GM18499 (cell line): ENCODE measurements at regions not wholly inside any gene's neighbourhood (a gene's known extent, or its start where the extent isn't known, plus 50 kb on each side); places are given as distances from the start of the nearest gene placed in this dataset.
"Not testable (repeated sequence)": the region's sequence is repeated elsewhere in the genome, so short reads cannot be mapped to it uniquely, and the experiment has no call there.

Experiments used
- ATAC-seq: cut with Tn5 transposase; IDR thresholded peaks from one replicate; pipeline ENCODE4 v1.9.1; 2021; ENCODE audit warnings: moderate number of reproducible peaks; ENCODE audit not compliant: insufficient read depth, unreplicated experiment

DNA sequence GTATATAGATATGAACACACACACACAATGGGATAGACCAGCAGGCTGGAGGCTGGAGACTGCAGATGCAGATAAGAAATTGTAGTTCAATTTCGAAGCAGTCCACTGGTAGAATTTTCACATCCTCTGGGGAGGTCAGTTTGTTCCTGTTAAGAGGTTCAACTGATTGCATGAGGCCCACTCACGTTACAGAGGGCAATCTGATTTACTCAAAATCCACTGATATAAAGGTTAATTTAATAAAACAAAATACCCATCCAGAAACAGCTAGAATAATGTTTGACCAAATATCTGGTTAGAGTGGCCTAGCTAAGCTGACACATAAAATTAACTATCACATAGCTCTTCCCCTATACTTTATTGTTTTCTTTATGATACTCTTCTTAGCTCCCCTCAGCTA lies 162.9 kb upstream of the SMIM30 start:
- ATAC-seq, result no peak

- ATAC-seq, result no peak
Measured at GRCh38 chr7:113279256-113279655, 160.9 kb upstream of the SMIM30 start.

- no peak for ATAC-seq
Measured at GRCh38 chr7:113270790-113271189, 152.4 kb upstream of the SMIM30 start.

DNA sequence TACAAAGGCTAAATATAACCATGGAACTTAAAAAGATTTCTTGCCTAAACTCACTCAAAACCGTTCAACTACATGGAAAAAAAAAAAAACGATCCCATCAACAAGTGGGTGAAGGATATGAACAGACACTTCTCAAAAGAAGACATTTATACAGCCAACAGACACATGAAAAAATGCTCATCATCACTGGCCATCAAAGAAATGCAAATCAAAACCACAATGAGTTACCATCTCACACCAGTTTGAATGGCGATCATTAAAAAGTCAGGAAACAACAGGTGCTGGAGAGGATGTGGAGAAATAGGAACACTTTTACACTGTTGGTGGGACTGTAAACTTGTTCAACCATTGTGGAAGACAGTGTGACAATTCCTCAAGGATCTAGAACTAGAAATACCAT lies 151.2 kb upstream of the SMIM30 start:
- ATAC-seq, result not testable (repeated sequence)

DNA sequence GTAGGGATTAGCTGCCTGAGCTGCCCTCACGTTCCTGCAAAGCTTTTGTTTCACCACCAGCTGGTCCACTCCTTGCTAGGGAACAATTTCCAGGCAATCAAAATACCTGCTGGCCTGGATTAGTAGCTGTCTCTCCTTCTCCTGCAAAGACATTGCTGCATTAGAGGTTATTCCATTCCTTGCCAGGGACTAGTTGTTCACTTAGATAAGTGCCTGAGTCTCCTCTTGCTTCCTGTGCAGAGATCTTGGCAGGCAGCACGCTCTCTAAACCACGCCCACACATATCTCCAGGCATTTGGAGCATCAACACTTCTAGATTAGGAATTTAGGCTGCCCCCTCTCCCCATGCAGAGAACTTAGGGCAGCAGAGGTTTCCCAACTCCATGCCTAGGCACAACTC lies 150.4 kb upstream of the SMIM30 start:
- ATAC-seq, result no peak

- ATAC-seq, result no peak
Measured at GRCh38 chr7:113267885-113268284, 149.5 kb upstream of the SMIM30 start.

DNA sequence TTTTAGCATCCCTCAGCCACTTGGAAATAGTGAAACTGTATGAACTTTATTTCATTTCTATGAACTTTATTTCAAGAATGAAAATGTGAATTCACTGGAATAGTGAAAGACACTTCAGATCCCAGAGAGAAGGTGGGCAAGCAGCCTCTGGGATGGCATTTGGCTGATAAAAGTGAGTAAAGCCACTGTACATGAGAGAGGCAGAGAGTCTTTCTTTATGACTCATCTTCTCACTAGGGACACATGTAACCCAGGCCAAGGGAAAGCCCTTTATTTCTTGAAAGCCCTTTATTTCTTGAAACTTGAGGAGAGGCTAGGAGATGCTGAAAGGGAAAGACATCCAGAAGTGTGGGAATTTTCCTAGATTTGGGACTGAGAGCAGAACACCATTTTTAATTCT lies 148.9 kb upstream of the SMIM30 start:
- peak; percentile 72 for ATAC-seq

DNA sequence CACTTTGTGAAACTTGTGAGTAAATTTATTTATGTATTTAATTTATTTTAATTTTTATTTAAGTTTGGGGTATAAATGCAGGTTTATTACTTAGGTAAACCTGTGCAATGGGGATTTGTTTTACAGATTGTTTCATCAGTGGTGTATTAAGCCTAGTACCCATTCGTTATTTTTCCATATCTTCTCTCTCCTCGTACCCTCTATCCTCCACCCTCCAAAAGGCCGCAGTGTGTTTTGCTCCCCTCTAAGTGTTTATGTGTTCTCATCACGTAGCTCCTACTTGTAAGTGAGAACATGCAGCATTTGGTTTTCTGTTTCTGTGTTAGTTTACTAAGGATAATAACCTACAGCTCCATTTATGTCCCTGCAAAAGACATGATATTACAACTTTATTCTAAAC lies 145.4 kb upstream of the SMIM30 start:
- ATAC-seq, result no peak

DNA sequence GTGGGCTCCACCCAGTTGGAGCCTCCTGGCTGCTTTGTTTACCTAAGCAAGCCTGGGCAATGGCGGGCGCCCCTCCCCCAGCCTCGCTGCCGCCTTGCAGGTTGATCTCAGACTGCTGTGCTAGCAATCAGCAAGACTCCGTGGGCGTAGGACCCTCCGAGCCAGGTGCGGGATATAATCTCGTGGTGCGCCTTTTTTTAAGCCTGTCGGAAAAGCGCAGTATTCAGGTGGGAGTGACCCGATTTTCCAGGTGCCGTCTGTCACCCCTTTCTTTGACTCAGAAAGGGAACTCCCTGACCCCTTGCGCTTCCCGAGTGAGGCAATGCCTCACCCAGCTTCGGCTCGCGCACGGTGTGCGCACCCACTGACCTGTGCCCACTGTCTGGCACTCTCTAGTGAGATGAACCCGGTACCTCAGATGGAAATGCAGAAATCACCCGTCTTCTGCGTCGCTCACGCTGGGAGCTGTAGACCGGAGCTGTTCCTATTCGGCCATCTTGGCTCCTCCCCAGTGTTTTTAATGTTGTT lies 144.9 kb upstream of the SMIM30 start:
- not testable (repeated sequence) for ATAC-seq

- ATAC-seq, result no peak
Measured at GRCh38 chr7:113256883-113257531, 138.7 kb upstream of the SMIM30 start.

DNA sequence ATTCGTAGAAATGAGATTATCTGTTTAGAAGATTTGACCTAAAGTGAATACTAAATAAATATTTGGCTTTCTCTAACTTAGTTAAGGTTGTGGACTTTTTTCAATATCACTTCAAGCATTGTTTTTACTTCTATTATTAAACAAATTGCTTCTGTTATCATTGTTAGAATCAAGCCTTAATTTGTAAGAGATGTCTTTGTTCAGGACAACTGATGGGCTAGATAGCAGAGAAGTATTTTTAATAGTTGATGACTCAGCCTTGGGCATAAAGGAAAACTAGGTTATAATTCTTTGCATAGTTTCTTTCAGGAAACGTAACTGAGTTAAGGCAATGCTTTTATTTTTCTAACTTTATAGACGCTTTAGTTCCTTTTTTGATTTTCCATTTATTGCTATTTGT lies 128.8 kb upstream of the SMIM30 start:
- no peak for ATAC-seq

- ATAC-seq, result no peak
Measured at GRCh38 chr7:113246738-113247137, 128.4 kb upstream of the SMIM30 start.

GRCh38 chr7:113232885-113233284 lies 114.5 kb upstream of the SMIM30 start:
- ATAC-seq, result no peak

GRCh38 chr7:113230691-113231090 lies 112.3 kb upstream of the SMIM30 start:
- no peak for ATAC-seq

DNA sequence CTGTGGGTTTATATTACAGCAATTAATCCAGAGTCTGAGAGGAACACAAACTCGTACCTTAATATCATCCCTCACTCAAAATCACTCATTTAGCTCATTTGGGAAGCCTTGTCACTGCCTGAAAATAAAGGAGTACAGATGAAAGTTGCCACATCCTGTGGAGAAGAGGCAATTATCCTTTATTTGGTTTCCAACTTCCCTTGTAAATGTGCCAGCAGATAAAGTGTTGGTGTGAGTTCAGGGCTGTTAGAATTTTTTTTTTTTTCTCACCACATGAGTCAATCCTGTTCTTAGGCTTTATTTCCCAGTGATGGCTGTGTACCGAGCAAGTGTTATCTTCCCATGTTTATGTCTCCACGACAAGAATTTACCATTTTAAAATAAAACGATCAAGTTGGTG lies 99.0 kb upstream of the SMIM30 start:
- no peak for ATAC-seq

- ATAC-seq, result no peak
Measured at GRCh38 chr7:113216038-113216437, 97.7 kb upstream of the SMIM30 start.

DNA sequence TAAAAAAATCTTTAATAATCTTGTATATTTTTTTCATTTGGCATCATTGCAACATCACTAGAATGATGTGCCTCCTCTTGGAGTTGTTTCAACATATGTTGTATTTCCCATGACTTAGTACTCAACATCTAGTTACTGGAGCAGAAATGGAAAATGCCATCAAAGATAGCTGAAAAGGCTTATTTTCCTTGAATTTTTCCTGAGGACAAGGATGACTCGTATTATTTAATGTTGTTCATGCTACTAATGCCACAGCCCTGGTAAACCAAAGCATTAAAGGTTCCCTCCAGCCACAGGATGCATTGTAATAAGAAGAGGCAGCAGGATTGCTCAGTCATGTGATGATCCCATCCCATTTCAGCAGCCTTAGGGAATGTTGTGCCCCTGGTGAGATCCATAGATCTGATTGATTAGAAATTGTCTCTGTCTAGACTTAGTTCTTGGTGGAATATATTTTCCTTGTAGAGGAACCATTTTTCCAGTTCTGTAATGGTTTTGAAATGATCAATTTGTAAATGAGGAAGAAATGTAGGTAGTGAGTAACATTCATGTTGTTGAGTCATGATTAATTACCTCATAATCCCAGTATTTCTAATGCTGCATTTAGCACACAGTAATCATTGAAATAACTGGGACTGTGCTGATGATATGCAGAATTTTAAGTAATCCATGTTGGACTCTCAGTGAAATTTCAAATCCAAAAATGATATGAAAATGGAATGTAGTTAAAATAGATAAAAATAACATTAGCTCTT lies 91.3 kb upstream of the SMIM30 start:
- no peak for ATAC-seq

GRCh38 chr7:113207931-113208330 lies 89.6 kb upstream of the SMIM30 start:
- ATAC-seq, result no peak

DNA sequence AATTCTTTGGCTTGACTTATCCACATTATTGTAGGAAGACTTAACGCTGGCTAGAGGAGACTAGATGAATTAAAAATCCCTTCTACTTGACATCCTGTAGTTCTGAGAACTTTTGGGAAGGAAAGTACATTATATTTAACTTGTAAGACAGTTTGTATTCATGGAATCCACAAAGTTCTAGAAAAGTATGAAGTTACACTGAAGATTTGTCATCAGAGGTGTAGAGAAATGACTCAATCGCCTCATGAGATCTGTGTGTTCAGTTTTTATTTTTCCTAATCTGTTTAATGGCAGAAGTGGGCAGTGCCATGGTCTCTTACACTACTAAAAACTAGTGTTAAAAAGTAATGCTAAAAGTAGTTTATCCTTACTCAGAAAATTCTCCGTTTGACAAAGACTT lies 89.1 kb upstream of the SMIM30 start:
- ATAC-seq, result no peak

DNA sequence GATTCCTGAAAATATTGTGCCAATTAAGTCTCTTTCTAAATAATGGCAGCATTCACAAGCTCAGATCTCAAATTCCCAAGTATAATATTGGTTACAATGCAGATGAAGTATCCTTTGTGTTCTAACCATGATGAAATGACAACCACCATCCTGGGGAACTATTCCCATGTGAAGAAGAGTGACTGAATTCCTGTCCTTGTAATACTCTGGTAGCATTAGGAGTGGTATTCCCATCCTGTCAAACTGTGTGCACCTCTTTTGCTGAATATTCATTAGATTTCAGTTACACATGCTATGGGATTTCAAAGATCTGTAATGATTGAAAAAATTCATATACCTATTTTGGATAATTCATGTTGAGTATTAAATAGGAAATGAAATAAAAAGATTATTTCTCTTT lies 86.1 kb upstream of the SMIM30 start:
- no peak for ATAC-seq

GRCh38 chr7:113202284-113202683 lies 83.9 kb upstream of the SMIM30 start:
- no peak for ATAC-seq

DNA sequence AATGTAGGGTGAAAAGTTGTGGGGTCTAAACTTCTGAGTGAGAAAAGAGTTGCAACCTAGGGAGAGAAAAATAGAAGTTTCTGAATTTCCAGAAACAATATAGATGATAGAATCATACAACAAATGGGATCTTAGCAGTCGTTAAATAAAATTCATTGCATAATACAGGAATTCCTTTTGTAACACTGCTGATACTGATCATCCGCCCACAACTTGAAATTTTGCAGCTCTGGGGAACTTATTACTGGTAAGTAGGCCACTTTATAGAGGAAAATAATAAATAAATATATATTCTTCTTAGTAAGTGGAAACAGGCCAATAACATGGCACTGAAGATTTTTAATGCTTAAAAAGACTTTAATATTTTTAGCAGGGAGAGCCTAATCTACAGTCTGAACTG lies 81.9 kb upstream of the SMIM30 start:
- no peak for ATAC-seq
